ENCODE measurements at regions not wholly inside any gene's neighbourhood (a gene's known extent, or its start where the extent isn't known, plus 50 kb on each side); places are given as distances from the start of the nearest gene placed in this dataset.
"Not testable (repeated sequence)": the region's sequence is repeated elsewhere in the genome, so short reads cannot be mapped to it uniquely, and the experiment has no call there.

- no peak overlapping the region for H3K4me3 Mint-ChIP-seq
- ChIA-PET POLR2A (no interaction called here), CTCF (interaction anchor here (0.7 kb wide), 1 partner anchor 367 kb away, joined by 3 read pairs; no protein-coding TSS in a partner anchor)
- no peak for DNase-seq
- no peaks in the 10 kb centered on the region for H3K36me3 Mint-ChIP-seq (ENCODE audit: low read depth)
- H3K9me3 Mint-ChIP-seq, result no peaks in the 10 kb centered on the region
- H3K27ac Mint-ChIP-seq, result no peak overlapping the region
- peaks cover 3% of the 10 kb centered on the region for H3K27me3 Mint-ChIP-seq
- H3K4me1 Mint-ChIP-seq, result no peaks in the 10 kb centered on the region
Observed at GRCh38 chr3:56966104-56966503, 94.4 kb upstream of the SPATA12 start.

- Mint-ChIP-seq H3K27ac (no peak overlapping the region), H3K36me3 (ENCODE audit: low read depth) (no peaks in the 10 kb centered on the region), H3K9me3 (no peaks in the 10 kb centered on the region), H3K27me3 (no peaks in the 10 kb centered on the region), H3K4me3 (no peak overlapping the region), H3K4me1 (no peaks in the 10 kb centered on the region)
- DNase-seq, result no peak
- ChIA-PET POLR2A (no interaction called here), CTCF (no interaction called here)
Observed at GRCh38 chr3:56962922-56963321, 97.5 kb upstream of the SPATA12 start.

GRCh38 chr3:56962206-56962605 is 98.3 kb upstream of the SPATA12 start:
- Mint-ChIP-seq H3K9me3 (no peaks in the 10 kb centered on the region), H3K36me3 (ENCODE audit: low read depth) (no peaks in the 10 kb centered on the region), H3K27ac (no peak overlapping the region), H3K4me1 (no peaks in the 10 kb centered on the region), H3K4me3 (no peak overlapping the region), H3K27me3 (no peaks in the 10 kb centered on the region)
- ChIA-PET CTCF (interaction anchor here (0.6 to 1.3 kb wide), 3 partner anchors 18 to 260 kb away, joined by 3 read pairs; no protein-coding TSS in a partner anchor), POLR2A (no interaction called here)
- DNase-seq, result no peak

GRCh38 chr3:56960234-56960917 is 100.1 kb upstream of the SPATA12 start:
- no peak overlapping the region for H3K27ac Mint-ChIP-seq
- POLR2A ChIA-PET, result no interaction called here
- H3K9me3 Mint-ChIP-seq, result no peaks in the 10 kb centered on the region
- H3K4me1 Mint-ChIP-seq, result no peaks in the 10 kb centered on the region
- DNase-seq, result no peak
- no peak overlapping the region for H3K4me3 Mint-ChIP-seq
- no peaks in the 10 kb centered on the region for H3K36me3 Mint-ChIP-seq (ENCODE audit: low read depth)
- CTCF ChIA-PET, result interaction anchor here (1.2 kb wide), 1 partner anchor 452 kb away, joined by 3 read pairs; no protein-coding TSS in a partner anchor
- no peaks in the 10 kb centered on the region for H3K27me3 Mint-ChIP-seq

- Mint-ChIP-seq H3K4me3 (no peak overlapping the region), H3K27ac (no peak overlapping the region), H3K4me1 (no peaks in the 10 kb centered on the region), H3K9me3 (no peaks in the 10 kb centered on the region), H3K36me3 (ENCODE audit: low read depth) (no peaks in the 10 kb centered on the region), H3K27me3 (peaks cover 2% of the 10 kb centered on the region)
- ChIA-PET CTCF (no interaction called here), POLR2A (no interaction called here)
- DNase-seq, result no peak
Observed at GRCh38 chr3:56958879-56959278, 101.6 kb upstream of the SPATA12 start.

GRCh38 chr3:56957522-56957921 is 102.9 kb upstream of the SPATA12 start:
- H3K4me1 Mint-ChIP-seq, result no peaks in the 10 kb centered on the region
- H3K9me3 Mint-ChIP-seq, result no peaks in the 10 kb centered on the region
- no peak overlapping the region for H3K4me3 Mint-ChIP-seq
- peaks cover 2% of the 10 kb centered on the region for H3K27me3 Mint-ChIP-seq
- H3K27ac Mint-ChIP-seq, result no peak overlapping the region
- H3K36me3 Mint-ChIP-seq (ENCODE audit: low read depth), result no peaks in the 10 kb centered on the region
- DNase-seq, result no peak
- ChIA-PET POLR2A (no interaction called here), CTCF (interaction anchor here (0.6 kb wide), 1 partner anchor 326 kb away, joined by 3 read pairs; no protein-coding TSS in a partner anchor)

- ChIA-PET CTCF (no interaction called here), POLR2A (no interaction called here)
- H3K9me3 Mint-ChIP-seq, result no peaks in the 10 kb centered on the region
- no peak overlapping the region for H3K4me3 Mint-ChIP-seq
- no peaks in the 10 kb centered on the region for H3K4me1 Mint-ChIP-seq
- H3K27me3 Mint-ChIP-seq, result peaks cover 2% of the 10 kb centered on the region
- DNase-seq, result no peak
- no peaks in the 10 kb centered on the region for H3K36me3 Mint-ChIP-seq (ENCODE audit: low read depth)
- no peak overlapping the region for H3K27ac Mint-ChIP-seq
Observed at GRCh38 chr3:56956906-56957305, 103.6 kb upstream of the SPATA12 start.

- H3K4me3 Mint-ChIP-seq, result no peak overlapping the region
- H3K36me3 Mint-ChIP-seq (ENCODE audit: low read depth), result no peaks in the 10 kb centered on the region
- H3K27ac Mint-ChIP-seq, result no peak overlapping the region
- ChIA-PET CTCF (no interaction called here), POLR2A (no interaction called here)
- H3K9me3 Mint-ChIP-seq, result no peaks in the 10 kb centered on the region
- DNase-seq, result no peak
- no peaks in the 10 kb centered on the region for H3K4me1 Mint-ChIP-seq
- peaks cover 2% of the 10 kb centered on the region for H3K27me3 Mint-ChIP-seq
Observed at GRCh38 chr3:56955492-56956111, 104.9 kb upstream of the SPATA12 start.

- Mint-ChIP-seq H3K9me3 (no peaks in the 10 kb centered on the region), H3K4me1 (no peaks in the 10 kb centered on the region), H3K27me3 (peaks cover 2% of the 10 kb centered on the region), H3K36me3 (ENCODE audit: low read depth) (no peaks in the 10 kb centered on the region), H3K4me3 (no peak overlapping the region), H3K27ac (no peak overlapping the region)
- ChIA-PET CTCF (no interaction called here), POLR2A (interaction anchor here (1.1 kb wide), 1 partner anchor 152 kb away, joined by 3 read pairs; the partner anchor contains the start of gene ARHGEF3)
- no peak for DNase-seq
Observed at GRCh38 chr3:56954125-56954524, 106.3 kb upstream of the SPATA12 start.

- no peak overlapping the region for H3K27ac Mint-ChIP-seq
- DNase-seq, result no peak
- H3K4me3 Mint-ChIP-seq, result no peak overlapping the region
- peaks cover 2% of the 10 kb centered on the region for H3K27me3 Mint-ChIP-seq
- H3K4me1 Mint-ChIP-seq, result no peaks in the 10 kb centered on the region
- H3K36me3 Mint-ChIP-seq (ENCODE audit: low read depth), result no peaks in the 10 kb centered on the region
- ChIA-PET POLR2A (no interaction called here), CTCF (no interaction called here)
- H3K9me3 Mint-ChIP-seq, result no peaks in the 10 kb centered on the region
Observed at GRCh38 chr3:56952846-56953245, 107.6 kb upstream of the SPATA12 start.

- POLR2A ChIA-PET, result no interaction called here
- H3K4me3 Mint-ChIP-seq, result no peak overlapping the region
Observed at GRCh38 chr3:56952061-56952460, 108.4 kb upstream of the SPATA12 start.

GRCh38 chr3:56951366-56951765 is 109.1 kb upstream of the SPATA12 start:
- H3K27me3 Mint-ChIP-seq, result peaks cover 10% of the 10 kb centered on the region
- ChIA-PET CTCF (no interaction called here), POLR2A (no interaction called here)
- H3K9me3 Mint-ChIP-seq, result peaks cover 4% of the 10 kb centered on the region
- no peaks in the 10 kb centered on the region for H3K4me1 Mint-ChIP-seq
- H3K27ac Mint-ChIP-seq, result no peak overlapping the region
- H3K36me3 Mint-ChIP-seq (ENCODE audit: low read depth), result peaks cover 6% of the 10 kb centered on the region
- H3K4me3 Mint-ChIP-seq, result no peak overlapping the region
- no peak for DNase-seq

More at GRCh38 chr3:56952061-56952460, 108.4 kb upstream of the SPATA12 start:
- CTCF ChIA-PET, result no interaction called here
- no peaks in the 10 kb centered on the region for H3K4me1 Mint-ChIP-seq
- no peak overlapping the region for H3K27ac Mint-ChIP-seq
- H3K36me3 Mint-ChIP-seq (ENCODE audit: low read depth), result peaks cover 2% of the 10 kb centered on the region
- peaks cover 2% of the 10 kb centered on the region for H3K9me3 Mint-ChIP-seq
- H3K27me3 Mint-ChIP-seq, result peaks cover 8% of the 10 kb centered on the region
- DNase-seq, result no peak

GRCh38 chr3:56945378-56945777 is 115.1 kb upstream of the SPATA12 start:
- H3K4me3 Mint-ChIP-seq, DNase-seq, H3K27ac Mint-ChIP-seq: not testable (repeated sequence)
- Mint-ChIP-seq H3K36me3 (ENCODE audit: low read depth) (peaks cover 18% of the 10 kb centered on the region), H3K9me3 (peaks cover 12% of the 10 kb centered on the region), H3K4me1 (peaks cover 24% of the 10 kb centered on the region), H3K27me3 (peaks cover 13% of the 10 kb centered on the region)
- POLR2A ChIA-PET, result interaction anchor here (0.7 kb wide), 1 partner anchor 29 kb away, joined by 4 read pairs; no protein-coding TSS in a partner anchor
- CTCF ChIA-PET, result interaction anchor here (1.3 kb wide), 1 partner anchor 27 kb away, joined by 3 read pairs; no protein-coding TSS in a partner anchor
